ENCODE measurements at regions not wholly inside any gene's neighbourhood (a gene's known extent, or its start where the extent isn't known, plus 50 kb on each side); places are given as distances from the start of the nearest gene placed in this dataset.

DNA sequence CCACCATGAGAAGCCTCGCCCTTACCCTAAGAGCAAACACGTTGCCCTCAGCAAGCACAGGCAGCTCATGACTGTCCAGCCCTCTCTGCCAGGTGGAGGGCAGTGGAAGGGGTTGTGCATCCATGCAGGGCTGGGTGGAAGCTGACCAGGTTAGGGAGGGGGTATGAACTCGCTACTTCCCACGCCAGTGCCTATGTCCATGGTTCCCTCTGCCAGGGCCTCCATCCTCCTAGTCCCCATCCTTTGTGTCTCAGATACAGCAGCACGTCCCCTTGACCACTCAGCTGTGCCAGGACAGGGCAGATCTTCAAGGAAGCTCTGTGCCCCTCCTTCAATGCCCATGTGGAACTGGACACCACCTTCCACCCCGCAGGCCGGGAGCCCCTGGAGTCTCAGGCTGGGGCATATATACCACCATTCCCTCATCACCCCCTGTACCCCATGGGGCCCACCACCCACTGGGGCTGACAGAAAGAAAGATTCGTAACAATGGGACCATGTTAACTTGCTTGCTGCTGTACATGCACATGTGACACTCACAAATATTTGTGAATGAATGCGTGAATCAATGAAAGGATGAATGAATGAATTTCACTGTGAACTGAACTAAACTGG lies 90.7 kb downstream of the ANKRD60 start:
- Histone ChIP-seq H3K27ac (ENCODE audit: insufficient read depth, low read depth, low read length) (no peak overlapping the region), H3K4me3 (replicated peaks in 1 of 3; ENCODE audit: insufficient read depth in 1 of 3, low read depth in 1 of 3, low read length in 3 of 3) (no peak overlapping the region), H3K36me3 (ENCODE audit: control insufficient read depth in 2 of 2, extremely low read depth in 1 of 2, insufficient read depth in 2 of 2, low read length in 2 of 2) (no peaks in the 10 kb centered on the region), H3K9ac (replicated peaks; ENCODE audit: extremely low read depth, insufficient read depth, low read length) (no peak overlapping the region), H3K4me2 (ENCODE audit: insufficient read depth, low read length) (no peak overlapping the region), H4K20me1 (replicated peaks; ENCODE audit: control insufficient read depth, extremely low read depth, insufficient read depth, low read length) (no peaks in the 10 kb centered on the region), H3K4me1 (ENCODE audit: control insufficient read depth, extremely low read depth, insufficient read depth, low read length) (no peaks in the 10 kb centered on the region), H3K9me3 (replicated peaks; ENCODE audit: control insufficient read depth, insufficient read depth, low read length) (no peaks in the 10 kb centered on the region), H3K79me2 (ENCODE audit: control insufficient read depth, insufficient read depth, low read length) (no peaks in the 10 kb centered on the region), H3K9me1 (replicated peaks; ENCODE audit: control insufficient read depth, extremely low read depth, insufficient read depth, low read length) (no peaks in the 10 kb centered on the region), H3K27me3 (ENCODE audit: control insufficient read depth in 2 of 2, insufficient read depth in 2 of 2, low read length in 2 of 2) (peaks cover 20 to 29% of the 10 kb centered on the region in 2 experiments), H2AFZ (ENCODE audit: low read depth, low read length) (no peak overlapping the region)
- ChIA-PET CTCF (no interaction called here), POLR2A (no interaction called here)
- TF ChIP-seq JUN (IDR thresholded peaks at IDR 0.05; ENCODE audit: borderline replicate concordance, insufficient read depth, insufficient read length, low read depth) (no peak), GATA2 (IDR thresholded peaks at IDR 0.05; ENCODE audit: insufficient read depth, insufficient read length, low read depth, low read length) (no peak), EZH2 (IDR thresholded peaks at IDR 0.05; ENCODE audit: borderline replicate concordance, low read depth, low read length, severe bottlenecking) (no peak), POLR2A (IDR thresholded peaks at IDR 0.05; ENCODE audit: low read depth, low read length) (no peak), FOS (IDR thresholded peaks at IDR 0.05; ENCODE audit: borderline replicate concordance, insufficient read depth, low read length) (no peak), MYC (IDR thresholded peaks at IDR 0.05; ENCODE audit: low read depth, low read length) (no peak), POLR2AphosphoS5 (IDR thresholded peaks at IDR 0.05; ENCODE audit: insufficient read depth, low read depth, low read length) (no peak)
- TF ChIP-seq, protein P1, sequence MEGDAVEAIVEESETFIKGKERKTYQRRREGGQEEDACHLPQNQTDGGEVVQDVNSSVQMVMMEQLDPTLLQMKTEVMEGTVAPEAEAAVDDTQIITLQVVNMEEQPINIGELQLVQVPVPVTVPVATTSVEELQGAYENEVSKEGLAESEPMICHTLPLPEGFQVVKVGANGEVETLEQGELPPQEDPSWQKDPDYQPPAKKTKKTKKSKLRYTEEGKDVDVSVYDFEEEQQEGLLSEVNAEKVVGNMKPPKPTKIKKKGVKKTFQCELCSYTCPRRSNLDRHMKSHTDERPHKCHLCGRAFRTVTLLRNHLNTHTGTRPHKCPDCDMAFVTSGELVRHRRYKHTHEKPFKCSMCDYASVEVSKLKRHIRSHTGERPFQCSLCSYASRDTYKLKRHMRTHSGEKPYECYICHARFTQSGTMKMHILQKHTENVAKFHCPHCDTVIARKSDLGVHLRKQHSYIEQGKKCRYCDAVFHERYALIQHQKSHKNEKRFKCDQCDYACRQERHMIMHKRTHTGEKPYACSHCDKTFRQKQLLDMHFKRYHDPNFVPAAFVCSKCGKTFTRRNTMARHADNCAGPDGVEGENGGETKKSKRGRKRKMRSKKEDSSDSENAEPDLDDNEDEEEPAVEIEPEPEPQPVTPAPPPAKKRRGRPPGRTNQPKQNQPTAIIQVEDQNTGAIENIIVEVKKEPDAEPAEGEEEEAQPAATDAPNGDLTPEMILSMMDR (IDR thresholded peaks at IDR 0.05; ENCODE audit: extremely low read depth in 1 of 2, insufficient read depth in 1 of 2, low read depth in 1 of 2, low read length in 2 of 2), result no peak
- TF ChIP-seq, protein P2, sequence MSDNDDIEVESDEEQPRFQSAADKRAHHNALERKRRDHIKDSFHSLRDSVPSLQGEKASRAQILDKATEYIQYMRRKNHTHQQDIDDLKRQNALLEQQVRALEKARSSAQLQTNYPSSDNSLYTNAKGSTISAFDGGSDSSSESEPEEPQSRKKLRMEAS (IDR thresholded peaks at IDR 0.05; ENCODE audit: insufficient read depth, insufficient read length), result no peak
- FAIRE-seq (no peak), DNase-seq (ENCODE audit: low read depth, low spot score) (no peak)
- intact Hi-C loops (cut with micrococcal nuclease) (no loop called here), dilution Hi-C loops (cut with MboI; ENCODE audit: extremely low pct_ligation_motif_present, low sequenced_read_pairs) (no loop called here)
- no TSS peak for BruUV-seq (replicated peaks)
